ENCODE measurements at regions not wholly inside any gene's neighbourhood (a gene's known extent, or its start where the extent isn't known, plus 50 kb on each side); places are given as distances from the start of the nearest gene placed in this dataset.
A peak's percentile ranks its signal among the peaks of the same experiment; 100 is the strongest.

DNA sequence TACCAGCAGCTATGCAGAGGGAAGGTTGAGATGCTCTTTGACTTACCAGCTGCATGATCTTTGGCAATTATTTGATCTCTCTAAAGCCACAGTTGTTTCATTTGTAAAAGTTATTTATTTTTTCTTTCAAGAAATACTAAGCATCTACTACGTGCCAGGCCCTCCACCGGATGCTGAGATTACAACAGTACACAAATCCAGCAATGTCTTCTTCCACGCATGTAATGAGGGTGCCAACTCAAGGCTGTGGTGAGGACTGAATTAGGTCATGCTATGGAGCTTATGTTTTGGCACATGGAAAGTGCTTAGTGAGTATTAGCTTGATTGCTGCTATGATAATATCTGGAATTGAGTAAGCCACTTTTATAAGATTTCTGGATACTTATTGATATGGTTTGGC is 358.2 kb downstream of the IRS2 start:
- Histone ChIP-seq H3K4me3 (ENCODE audit: insufficient read depth, low read depth, low read length) (no peak overlapping the region), H4K20me1 (ENCODE audit: insufficient read depth, low read length) (no peaks in the 10 kb centered on the region), H3K27ac (ENCODE audit: low read depth, low read length) (no peak overlapping the region), H3K4me1 (ENCODE audit: insufficient read depth, low read length) (no peaks in the 10 kb centered on the region), H3K79me2 (ENCODE audit: insufficient read depth, low read length) (no peaks in the 10 kb centered on the region), H3K36me3 (ENCODE audit: insufficient read depth, low read length) (no peaks in the 10 kb centered on the region), H3K27me3 (ENCODE audit: insufficient read depth, low read length) (no peaks in the 10 kb centered on the region), H3K9me3 (ENCODE audit: insufficient read depth, low read depth, low read length) (peaks cover 7% of the 10 kb centered on the region), H3K9ac (ENCODE audit: low read length) (no peak overlapping the region), H2AFZ (ENCODE audit: low read depth, low read length) (no peak overlapping the region), H3K4me2 (ENCODE audit: low read length) (no peak overlapping the region)
- FAIRE-seq, result no peak
- no peak overlapping the region for H3K4me3 Mint-ChIP-seq (ENCODE audit: unreplicated experiment)
- H3K27me3 Mint-ChIP-seq (ENCODE audit: low read depth, unreplicated experiment), result no peaks in the 10 kb centered on the region
- no peak overlapping the region for H3K27ac Mint-ChIP-seq (ENCODE audit: unreplicated experiment)
- H3K9me3 Mint-ChIP-seq (ENCODE audit: unreplicated experiment), result peaks cover 20% of the 10 kb centered on the region
- TF ChIP-seq EZH2 (IDR thresholded peaks at IDR 0.05; ENCODE audit: insufficient read depth, low read length), result no peak
- TF ChIP-seq, protein P1, sequence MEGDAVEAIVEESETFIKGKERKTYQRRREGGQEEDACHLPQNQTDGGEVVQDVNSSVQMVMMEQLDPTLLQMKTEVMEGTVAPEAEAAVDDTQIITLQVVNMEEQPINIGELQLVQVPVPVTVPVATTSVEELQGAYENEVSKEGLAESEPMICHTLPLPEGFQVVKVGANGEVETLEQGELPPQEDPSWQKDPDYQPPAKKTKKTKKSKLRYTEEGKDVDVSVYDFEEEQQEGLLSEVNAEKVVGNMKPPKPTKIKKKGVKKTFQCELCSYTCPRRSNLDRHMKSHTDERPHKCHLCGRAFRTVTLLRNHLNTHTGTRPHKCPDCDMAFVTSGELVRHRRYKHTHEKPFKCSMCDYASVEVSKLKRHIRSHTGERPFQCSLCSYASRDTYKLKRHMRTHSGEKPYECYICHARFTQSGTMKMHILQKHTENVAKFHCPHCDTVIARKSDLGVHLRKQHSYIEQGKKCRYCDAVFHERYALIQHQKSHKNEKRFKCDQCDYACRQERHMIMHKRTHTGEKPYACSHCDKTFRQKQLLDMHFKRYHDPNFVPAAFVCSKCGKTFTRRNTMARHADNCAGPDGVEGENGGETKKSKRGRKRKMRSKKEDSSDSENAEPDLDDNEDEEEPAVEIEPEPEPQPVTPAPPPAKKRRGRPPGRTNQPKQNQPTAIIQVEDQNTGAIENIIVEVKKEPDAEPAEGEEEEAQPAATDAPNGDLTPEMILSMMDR (IDR thresholded peaks at IDR 0.05; ENCODE audit: insufficient read depth, low read depth, low read length), result no peak
- no peaks in the 10 kb centered on the region for H3K36me3 Mint-ChIP-seq (ENCODE audit: low read depth, unreplicated experiment)
- H3K4me1 Mint-ChIP-seq (ENCODE audit: low read depth, unreplicated experiment), result peaks cover 7% of the 10 kb centered on the region
- DNase-seq (ENCODE audit: low read depth), result no peak

DNA sequence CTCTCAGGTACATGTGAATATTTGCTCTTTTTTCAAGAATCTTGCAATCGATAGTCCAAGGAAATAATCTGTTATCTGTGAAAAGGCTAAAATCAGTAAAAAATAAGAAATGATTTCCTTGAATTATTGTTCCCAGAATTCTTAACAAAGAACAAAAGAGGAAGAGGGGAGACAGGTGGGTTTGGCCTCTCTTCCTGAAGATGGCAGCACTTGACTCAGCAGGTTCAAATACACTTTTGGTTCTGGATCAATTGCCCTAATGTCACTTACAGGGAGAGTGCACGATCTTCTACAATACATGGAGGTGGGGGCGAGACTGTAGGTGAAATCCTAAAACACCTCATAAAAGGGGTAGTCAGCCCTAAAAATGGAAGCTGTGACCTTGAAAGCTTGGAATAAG is 358.7 kb downstream of the IRS2 start:
- Histone ChIP-seq H3K27ac (ENCODE audit: low read depth, low read length) (no peak overlapping the region), H3K4me3 (ENCODE audit: insufficient read depth, low read depth, low read length) (no peak overlapping the region)

DNA sequence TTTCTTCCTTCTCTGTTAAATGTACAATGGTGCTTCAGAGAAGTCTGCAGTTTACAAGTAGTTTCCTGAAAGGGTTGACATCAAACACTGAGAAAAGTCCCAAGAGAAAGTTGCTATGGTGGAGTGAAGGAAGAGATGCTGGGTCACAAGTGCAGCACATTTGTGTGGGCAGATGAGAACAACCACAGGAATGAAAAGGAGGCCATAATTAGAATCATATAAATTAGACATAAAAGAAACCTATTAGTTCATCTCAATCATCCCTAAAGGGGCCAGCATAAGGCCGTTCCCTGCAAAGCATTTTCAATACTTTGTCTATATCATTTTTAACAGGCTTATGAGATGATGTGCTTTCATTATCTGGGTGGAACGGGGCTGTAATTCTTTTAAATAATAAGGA is 359.2 kb downstream of the IRS2 start:
- no peaks in the 10 kb centered on the region for H3K79me2 ChIP-seq (ENCODE audit: insufficient read depth, low read length)
- H3K27ac ChIP-seq (ENCODE audit: low read depth, low read length), result no peak overlapping the region
- no peaks in the 10 kb centered on the region for H3K4me1 ChIP-seq (ENCODE audit: insufficient read depth, low read length)
- Mint-ChIP-seq H3K4me3 (ENCODE audit: unreplicated experiment) (no peak overlapping the region), H3K36me3 (ENCODE audit: low read depth, unreplicated experiment) (no peaks in the 10 kb centered on the region), H3K9me3 (ENCODE audit: unreplicated experiment) (peaks cover 19% of the 10 kb centered on the region), H3K27ac (ENCODE audit: unreplicated experiment) (no peak overlapping the region), H3K4me1 (ENCODE audit: low read depth, unreplicated experiment) (peaks cover 10% of the 10 kb centered on the region), H3K27me3 (ENCODE audit: low read depth, unreplicated experiment) (no peaks in the 10 kb centered on the region)
- no peak overlapping the region for H3K4me2 ChIP-seq (ENCODE audit: low read length)
- TF ChIP-seq, protein P1 (IDR thresholded peaks at IDR 0.05; ENCODE audit: insufficient read depth, low read depth, low read length), result no peak
- TF ChIP-seq EZH2 (IDR thresholded peaks at IDR 0.05; ENCODE audit: insufficient read depth, low read length), result no peak
- no peaks in the 10 kb centered on the region for H3K36me3 ChIP-seq (ENCODE audit: insufficient read depth, low read length)
- H3K4me3 ChIP-seq (ENCODE audit: insufficient read depth, low read depth, low read length), result no peak overlapping the region
- no peak overlapping the region for H2AFZ ChIP-seq (ENCODE audit: low read depth, low read length)
- no peaks in the 10 kb centered on the region for H4K20me1 ChIP-seq (ENCODE audit: insufficient read depth, low read length)
- peak; percentile 63 for DNase-seq (ENCODE audit: low read depth)
- no peak overlapping the region for H3K9ac ChIP-seq (ENCODE audit: low read length)
- no peaks in the 10 kb centered on the region for H3K27me3 ChIP-seq (ENCODE audit: insufficient read depth, low read length)
- FAIRE-seq, result no peak
- H3K9me3 ChIP-seq (ENCODE audit: insufficient read depth, low read depth, low read length), result no peaks in the 10 kb centered on the region

More for the DNA sequence above, 358.7 kb downstream of the IRS2 start:
- Histone ChIP-seq H4K20me1 (ENCODE audit: insufficient read depth, low read length) (no peaks in the 10 kb centered on the region), H3K27me3 (ENCODE audit: insufficient read depth, low read length) (no peaks in the 10 kb centered on the region), H3K9me3 (ENCODE audit: insufficient read depth, low read depth, low read length) (peaks cover 5% of the 10 kb centered on the region), H3K79me2 (ENCODE audit: insufficient read depth, low read length) (no peaks in the 10 kb centered on the region), H3K4me2 (ENCODE audit: low read length) (no peak overlapping the region), H3K36me3 (ENCODE audit: insufficient read depth, low read length) (no peaks in the 10 kb centered on the region), H2AFZ (ENCODE audit: low read depth, low read length) (no peak overlapping the region), H3K4me1 (ENCODE audit: insufficient read depth, low read length) (no peaks in the 10 kb centered on the region), H3K9ac (ENCODE audit: low read length) (no peak overlapping the region)
- no peaks in the 10 kb centered on the region for H3K27me3 Mint-ChIP-seq (ENCODE audit: low read depth, unreplicated experiment)
- no peaks in the 10 kb centered on the region for H3K36me3 Mint-ChIP-seq (ENCODE audit: low read depth, unreplicated experiment)
- no peak for DNase-seq (ENCODE audit: low read depth)
- FAIRE-seq, result no peak
- H3K27ac Mint-ChIP-seq (ENCODE audit: unreplicated experiment), result no peak overlapping the region
- TF ChIP-seq, protein P1 (IDR thresholded peaks at IDR 0.05; ENCODE audit: insufficient read depth, low read depth, low read length), result no peak
- no peak for TF ChIP-seq EZH2 (IDR thresholded peaks at IDR 0.05; ENCODE audit: insufficient read depth, low read length)
- H3K4me1 Mint-ChIP-seq (ENCODE audit: low read depth, unreplicated experiment), result peaks cover 7% of the 10 kb centered on the region
- no peak overlapping the region for H3K4me3 Mint-ChIP-seq (ENCODE audit: unreplicated experiment)
- peaks cover 19% of the 10 kb centered on the region for H3K9me3 Mint-ChIP-seq (ENCODE audit: unreplicated experiment)
